ENCODE measurements at regions not wholly inside any gene's neighbourhood (a gene's known extent, or its start where the extent isn't known, plus 50 kb on each side); places are given as distances from the start of the nearest gene placed in this dataset.

DNA sequence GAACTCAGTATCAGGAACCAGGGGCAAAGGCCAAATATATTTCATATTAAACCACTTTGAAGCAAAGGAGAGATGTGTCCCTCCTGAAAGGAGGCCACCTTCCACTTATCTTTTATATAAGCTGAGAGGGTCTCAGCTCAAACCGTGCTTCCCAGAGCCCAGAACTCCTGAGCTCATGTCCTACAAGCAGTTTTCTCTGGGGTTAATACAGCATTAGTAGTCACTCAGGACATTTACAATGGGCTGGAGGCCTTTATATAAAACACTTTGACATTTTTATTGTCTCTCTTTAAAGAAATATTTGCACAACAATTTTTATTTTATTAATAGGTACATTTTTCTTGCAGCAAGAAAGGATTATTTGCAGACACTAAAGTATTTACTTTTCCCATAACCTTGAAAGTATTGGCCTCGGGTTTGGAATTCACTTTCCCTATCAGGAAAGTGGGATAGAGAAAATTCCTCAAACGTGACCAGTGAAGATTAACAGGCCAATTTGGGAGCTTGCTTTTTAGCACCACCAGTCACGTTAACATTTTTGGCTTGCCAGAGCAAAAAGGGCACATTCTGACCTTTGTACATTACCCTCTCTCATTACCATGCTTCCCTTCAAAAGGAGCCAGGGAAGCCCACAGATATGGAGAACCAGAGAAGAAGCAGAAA, 464.9 kb upstream of the NRP1 start:
- TF ChIP-seq, protein P1, sequence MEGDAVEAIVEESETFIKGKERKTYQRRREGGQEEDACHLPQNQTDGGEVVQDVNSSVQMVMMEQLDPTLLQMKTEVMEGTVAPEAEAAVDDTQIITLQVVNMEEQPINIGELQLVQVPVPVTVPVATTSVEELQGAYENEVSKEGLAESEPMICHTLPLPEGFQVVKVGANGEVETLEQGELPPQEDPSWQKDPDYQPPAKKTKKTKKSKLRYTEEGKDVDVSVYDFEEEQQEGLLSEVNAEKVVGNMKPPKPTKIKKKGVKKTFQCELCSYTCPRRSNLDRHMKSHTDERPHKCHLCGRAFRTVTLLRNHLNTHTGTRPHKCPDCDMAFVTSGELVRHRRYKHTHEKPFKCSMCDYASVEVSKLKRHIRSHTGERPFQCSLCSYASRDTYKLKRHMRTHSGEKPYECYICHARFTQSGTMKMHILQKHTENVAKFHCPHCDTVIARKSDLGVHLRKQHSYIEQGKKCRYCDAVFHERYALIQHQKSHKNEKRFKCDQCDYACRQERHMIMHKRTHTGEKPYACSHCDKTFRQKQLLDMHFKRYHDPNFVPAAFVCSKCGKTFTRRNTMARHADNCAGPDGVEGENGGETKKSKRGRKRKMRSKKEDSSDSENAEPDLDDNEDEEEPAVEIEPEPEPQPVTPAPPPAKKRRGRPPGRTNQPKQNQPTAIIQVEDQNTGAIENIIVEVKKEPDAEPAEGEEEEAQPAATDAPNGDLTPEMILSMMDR (IDR thresholded peaks at IDR 0.05) = no peak
- no peak for TF ChIP-seq POLR2A (IDR thresholded peaks at IDR 0.05)
